Liver (tissue), 3 donors: ENCODE measurements at regions not wholly inside any gene's neighbourhood (a gene's known extent, or its start where the extent isn't known, plus 50 kb on each side); places are given as distances from the start of the nearest gene placed in this dataset.

Experiments used
- GABPA ChIP-seq, 2 donors: IDR thresholded peaks in 1 of 2; conservative IDR thresholded peaks in 1 of 2; 2 replicates each; pipeline ENCODE4 v1.6.1; 2016; ENCODE audit warnings: antibody characterized with exemption in 2 of 2, mild to moderate bottlenecking in 1 of 2, moderate library complexity in 1 of 2
- RXRA ChIP-seq, 2 donors: IDR thresholded peaks; 2 replicates each; pipeline ENCODE4 v1.6.1; 2017 to 2018; ENCODE audit warnings: antibody characterized with exemption in 2 of 2, mild to moderate bottlenecking in 1 of 2
- TAF1 ChIP-seq: conservative IDR thresholded peaks from 2 replicates; pipeline ENCODE4 v1.6.1; 2016; ENCODE audit warnings: antibody characterized with exemption, mild to moderate bottlenecking
- TF ChIP-seq, protein P1 (sequence below): fragments of 150-350 bp; IDR thresholded peaks from 2 replicates; pipeline ENCODE4 v1.5.1; 2017; ENCODE audit warnings: improper control_type of control experiment, low read depth, low read length; ENCODE audit not compliant: missing input control
- TF ChIP-seq, protein P2 (sequence below): IDR thresholded peaks from 2 replicates; pipeline ENCODE4 v1.6.1; 2016; ENCODE audit warnings: antibody characterized with exemption
- TF ChIP-seq, protein P3 (sequence below): IDR thresholded peaks from 2 replicates; pipeline ENCODE4 v1.6.1; 2016; ENCODE audit warnings: antibody characterized with exemption, mild to moderate bottlenecking
- TF ChIP-seq, protein P4 (sequence below): IDR thresholded peaks from 2 replicates; pipeline ENCODE4 v1.6.1; 2016; ENCODE audit warnings: antibody characterized with exemption
- donor health status: healthy.
- donor health status: healthy.

DNA sequence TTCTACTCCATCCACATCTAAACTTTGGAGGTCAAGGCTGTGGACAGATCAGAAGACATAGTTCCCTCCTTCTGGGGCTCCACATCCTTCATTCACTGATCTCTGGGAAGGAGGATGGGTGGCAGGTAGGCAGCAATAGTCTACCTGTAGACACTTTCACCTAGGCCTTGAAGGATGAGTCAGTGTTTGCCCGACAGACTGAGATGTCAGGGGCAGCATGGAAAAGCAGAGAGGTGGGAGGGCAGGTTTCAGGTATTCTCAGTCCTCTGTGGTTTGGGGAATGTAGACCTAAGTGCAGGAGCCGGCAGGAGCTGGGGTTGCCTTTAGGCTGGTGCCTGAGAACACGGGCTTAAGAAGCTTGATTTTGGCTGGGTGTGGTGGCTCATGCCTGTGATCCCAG, 171.9 kb upstream of the ZNF267 start:
- TF ChIP-seq RXRA (IDR thresholded peaks at IDR 0.05) (no peak), TAF1 (no peak), GABPA (IDR thresholded peaks at IDR 0.05 in 1 of 2, conservative IDR thresholded peaks at IDR 0.05 in 1 of 2) (no peak)
- TF ChIP-seq, protein P1, sequence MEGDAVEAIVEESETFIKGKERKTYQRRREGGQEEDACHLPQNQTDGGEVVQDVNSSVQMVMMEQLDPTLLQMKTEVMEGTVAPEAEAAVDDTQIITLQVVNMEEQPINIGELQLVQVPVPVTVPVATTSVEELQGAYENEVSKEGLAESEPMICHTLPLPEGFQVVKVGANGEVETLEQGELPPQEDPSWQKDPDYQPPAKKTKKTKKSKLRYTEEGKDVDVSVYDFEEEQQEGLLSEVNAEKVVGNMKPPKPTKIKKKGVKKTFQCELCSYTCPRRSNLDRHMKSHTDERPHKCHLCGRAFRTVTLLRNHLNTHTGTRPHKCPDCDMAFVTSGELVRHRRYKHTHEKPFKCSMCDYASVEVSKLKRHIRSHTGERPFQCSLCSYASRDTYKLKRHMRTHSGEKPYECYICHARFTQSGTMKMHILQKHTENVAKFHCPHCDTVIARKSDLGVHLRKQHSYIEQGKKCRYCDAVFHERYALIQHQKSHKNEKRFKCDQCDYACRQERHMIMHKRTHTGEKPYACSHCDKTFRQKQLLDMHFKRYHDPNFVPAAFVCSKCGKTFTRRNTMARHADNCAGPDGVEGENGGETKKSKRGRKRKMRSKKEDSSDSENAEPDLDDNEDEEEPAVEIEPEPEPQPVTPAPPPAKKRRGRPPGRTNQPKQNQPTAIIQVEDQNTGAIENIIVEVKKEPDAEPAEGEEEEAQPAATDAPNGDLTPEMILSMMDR = no peak
- TF ChIP-seq, protein P2, sequence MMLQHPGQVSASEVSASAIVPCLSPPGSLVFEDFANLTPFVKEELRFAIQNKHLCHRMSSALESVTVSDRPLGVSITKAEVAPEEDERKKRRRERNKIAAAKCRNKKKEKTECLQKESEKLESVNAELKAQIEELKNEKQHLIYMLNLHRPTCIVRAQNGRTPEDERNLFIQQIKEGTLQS = no peak
- TF ChIP-seq, protein P3, sequence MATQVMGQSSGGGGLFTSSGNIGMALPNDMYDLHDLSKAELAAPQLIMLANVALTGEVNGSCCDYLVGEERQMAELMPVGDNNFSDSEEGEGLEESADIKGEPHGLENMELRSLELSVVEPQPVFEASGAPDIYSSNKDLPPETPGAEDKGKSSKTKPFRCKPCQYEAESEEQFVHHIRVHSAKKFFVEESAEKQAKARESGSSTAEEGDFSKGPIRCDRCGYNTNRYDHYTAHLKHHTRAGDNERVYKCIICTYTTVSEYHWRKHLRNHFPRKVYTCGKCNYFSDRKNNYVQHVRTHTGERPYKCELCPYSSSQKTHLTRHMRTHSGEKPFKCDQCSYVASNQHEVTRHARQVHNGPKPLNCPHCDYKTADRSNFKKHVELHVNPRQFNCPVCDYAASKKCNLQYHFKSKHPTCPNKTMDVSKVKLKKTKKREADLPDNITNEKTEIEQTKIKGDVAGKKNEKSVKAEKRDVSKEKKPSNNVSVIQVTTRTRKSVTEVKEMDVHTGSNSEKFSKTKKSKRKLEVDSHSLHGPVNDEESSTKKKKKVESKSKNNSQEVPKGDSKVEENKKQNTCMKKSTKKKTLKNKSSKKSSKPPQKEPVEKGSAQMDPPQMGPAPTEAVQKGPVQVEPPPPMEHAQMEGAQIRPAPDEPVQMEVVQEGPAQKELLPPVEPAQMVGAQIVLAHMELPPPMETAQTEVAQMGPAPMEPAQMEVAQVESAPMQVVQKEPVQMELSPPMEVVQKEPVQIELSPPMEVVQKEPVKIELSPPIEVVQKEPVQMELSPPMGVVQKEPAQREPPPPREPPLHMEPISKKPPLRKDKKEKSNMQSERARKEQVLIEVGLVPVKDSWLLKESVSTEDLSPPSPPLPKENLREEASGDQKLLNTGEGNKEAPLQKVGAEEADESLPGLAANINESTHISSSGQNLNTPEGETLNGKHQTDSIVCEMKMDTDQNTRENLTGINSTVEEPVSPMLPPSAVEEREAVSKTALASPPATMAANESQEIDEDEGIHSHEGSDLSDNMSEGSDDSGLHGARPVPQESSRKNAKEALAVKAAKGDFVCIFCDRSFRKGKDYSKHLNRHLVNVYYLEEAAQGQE = no peak
- TF ChIP-seq, protein P4, sequence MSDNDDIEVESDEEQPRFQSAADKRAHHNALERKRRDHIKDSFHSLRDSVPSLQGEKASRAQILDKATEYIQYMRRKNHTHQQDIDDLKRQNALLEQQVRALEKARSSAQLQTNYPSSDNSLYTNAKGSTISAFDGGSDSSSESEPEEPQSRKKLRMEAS = no peak
